Glutamatergic neuron (in vitro differentiated cells): ENCODE measurements at regions not wholly inside any gene's neighbourhood (a gene's known extent, or its start where the extent isn't known, plus 50 kb on each side); places are given as distances from the start of the nearest gene placed in this dataset.

Source experiments
- DNase-seq: peaks from one replicate; pipeline ENCODE4 v3.0.0; 2022
- H3K27ac Mint-ChIP-seq: one replicate; pipeline ENCODE4 v1.8.0; 2020; ENCODE audit warnings: mild to moderate bottlenecking, mixed read lengths, inconsistent platforms; ENCODE audit not compliant: unreplicated experiment
- H3K27me3 Mint-ChIP-seq: one replicate; pipeline ENCODE4 v1.8.0; 2020; ENCODE audit warnings: mild to moderate bottlenecking, moderate library complexity, mixed read lengths, inconsistent platforms; ENCODE audit not compliant: unreplicated experiment
- H3K36me3 Mint-ChIP-seq: one replicate; pipeline ENCODE4 v1.8.0; 2020; ENCODE audit warnings: mild to moderate bottlenecking, mixed read lengths, inconsistent platforms; ENCODE audit not compliant: unreplicated experiment
- H3K4me1 Mint-ChIP-seq: one replicate; pipeline ENCODE4 v1.8.0; 2020; ENCODE audit warnings: mild to moderate bottlenecking, low read depth, mixed read lengths, inconsistent platforms; ENCODE audit not compliant: unreplicated experiment
- H3K4me3 Mint-ChIP-seq: one replicate; pipeline ENCODE4 v1.8.0; 2020; ENCODE audit warnings: mild to moderate bottlenecking, mixed read lengths, inconsistent platforms; ENCODE audit not compliant: unreplicated experiment
- H3K9me3 Mint-ChIP-seq: one replicate; pipeline ENCODE4 v1.8.0; 2020; ENCODE audit warnings: mild to moderate bottlenecking, moderate library complexity, mixed read lengths, inconsistent platforms; ENCODE audit not compliant: unreplicated experiment
- CTCF ChIP-seq: fragments of 200-600 bp; sonication (generic); IDR thresholded peaks from one replicate; pipeline ENCODE4 v1.5.0; 2021; ENCODE audit not compliant: partially characterized antibody, unreplicated experiment

GRCh38 chr9:11335011-11335410 is 722.2 kb upstream of the PTPRD start:
- Mint-ChIP-seq H3K4me3 (no peak overlapping the region), H3K27me3 (no peaks in the 10 kb centered on the region), H3K27ac (no peak overlapping the region), H3K4me1 (no peaks in the 10 kb centered on the region), H3K9me3 (no peaks in the 10 kb centered on the region), H3K36me3 (no peaks in the 10 kb centered on the region)
- DNase-seq: no peak
- no peak for TF ChIP-seq CTCF

GRCh38 chr9:11338130-11338529 is 725.3 kb upstream of the PTPRD start:
- Mint-ChIP-seq H3K27ac (no peak overlapping the region), H3K4me1 (peaks cover 6% of the 10 kb centered on the region), H3K9me3 (no peaks in the 10 kb centered on the region), H3K36me3 (no peaks in the 10 kb centered on the region), H3K27me3 (no peaks in the 10 kb centered on the region), H3K4me3 (no peak overlapping the region)
- no peak for DNase-seq
- TF ChIP-seq CTCF: no peak

- H3K27me3 Mint-ChIP-seq: no peaks in the 10 kb centered on the region
- peaks cover 6% of the 10 kb centered on the region for H3K4me1 Mint-ChIP-seq
- no peak for TF ChIP-seq CTCF
- H3K9me3 Mint-ChIP-seq: no peaks in the 10 kb centered on the region
- H3K27ac Mint-ChIP-seq: peak overlapping the region; percentile 16
- DNase-seq: no peak
- H3K36me3 Mint-ChIP-seq: no peaks in the 10 kb centered on the region
- no peak overlapping the region for H3K4me3 Mint-ChIP-seq
Measured at GRCh38 chr9:11340654-11341053, 727.9 kb upstream of the PTPRD start.

- H3K4me3 Mint-ChIP-seq: no peak overlapping the region
- no peaks in the 10 kb centered on the region for H3K4me1 Mint-ChIP-seq
- no peak for TF ChIP-seq CTCF
- no peak overlapping the region for H3K27ac Mint-ChIP-seq
- no peaks in the 10 kb centered on the region for H3K27me3 Mint-ChIP-seq
- H3K9me3 Mint-ChIP-seq: no peaks in the 10 kb centered on the region
- no peak for DNase-seq
- H3K36me3 Mint-ChIP-seq: no peaks in the 10 kb centered on the region
Measured at GRCh38 chr9:11347437-11347836, 734.6 kb upstream of the PTPRD start.

GRCh38 chr9:11348366-11348765 is 735.6 kb upstream of the PTPRD start:
- no peaks in the 10 kb centered on the region for H3K27me3 Mint-ChIP-seq
- no peak for DNase-seq
- no peak overlapping the region for H3K4me3 Mint-ChIP-seq
- no peak overlapping the region for H3K27ac Mint-ChIP-seq
- no peaks in the 10 kb centered on the region for H3K9me3 Mint-ChIP-seq
- no peaks in the 10 kb centered on the region for H3K4me1 Mint-ChIP-seq
- no peaks in the 10 kb centered on the region for H3K36me3 Mint-ChIP-seq
- TF ChIP-seq CTCF: no peak
